ENCODE measurements at regions not wholly inside any gene's neighbourhood (a gene's known extent, or its start where the extent isn't known, plus 50 kb on each side); places are given as distances from the start of the nearest gene placed in this dataset.
"Not testable (repeated sequence)": the region's sequence is repeated elsewhere in the genome, so short reads cannot be mapped to it uniquely, and the experiment has no call there.

- no peak for TF ChIP-seq CTCF (IDR thresholded peaks at IDR 0.05)
- no peaks in the 10 kb centered on the region for H3K36me3 ChIP-seq
- DNase-seq (ENCODE audit: low spot score): no peak
- H3K27me3 ChIP-seq: no peaks in the 10 kb centered on the region
- H3K4me3 ChIP-seq: no peak overlapping the region
- H3K4me1 ChIP-seq: no peaks in the 10 kb centered on the region
- H3K9me3 ChIP-seq: no peaks in the 10 kb centered on the region
- H3K27ac ChIP-seq: no peak overlapping the region
Measured at GRCh38 chr13:23039266-23039935, 141.4 kb upstream of the SGCG start.

GRCh38 chr13:23042181-23042580 is 138.6 kb upstream of the SGCG start:
- no peak for TF ChIP-seq CTCF (IDR thresholded peaks at IDR 0.05)
- no peaks in the 10 kb centered on the region for H3K27me3 ChIP-seq

GRCh38 chr13:23044906-23045305 is 135.9 kb upstream of the SGCG start:
- H3K9me3 ChIP-seq: no peaks in the 10 kb centered on the region
- no peak overlapping the region for H3K27ac ChIP-seq
- no peak for TF ChIP-seq CTCF (IDR thresholded peaks at IDR 0.05)
- no peaks in the 10 kb centered on the region for H3K36me3 ChIP-seq
- H3K27me3 ChIP-seq: no peaks in the 10 kb centered on the region
- no peaks in the 10 kb centered on the region for H3K4me1 ChIP-seq
- no peak for DNase-seq (ENCODE audit: low spot score)
- H3K4me3 ChIP-seq: no peak overlapping the region

More at GRCh38 chr13:23042181-23042580, 138.6 kb upstream of the SGCG start:
- H3K27ac ChIP-seq: no peak overlapping the region
- no peak for DNase-seq (ENCODE audit: low spot score)
- H3K36me3 ChIP-seq: no peaks in the 10 kb centered on the region
- H3K9me3 ChIP-seq: no peaks in the 10 kb centered on the region
- no peak overlapping the region for H3K4me3 ChIP-seq
- no peaks in the 10 kb centered on the region for H3K4me1 ChIP-seq

DNA sequence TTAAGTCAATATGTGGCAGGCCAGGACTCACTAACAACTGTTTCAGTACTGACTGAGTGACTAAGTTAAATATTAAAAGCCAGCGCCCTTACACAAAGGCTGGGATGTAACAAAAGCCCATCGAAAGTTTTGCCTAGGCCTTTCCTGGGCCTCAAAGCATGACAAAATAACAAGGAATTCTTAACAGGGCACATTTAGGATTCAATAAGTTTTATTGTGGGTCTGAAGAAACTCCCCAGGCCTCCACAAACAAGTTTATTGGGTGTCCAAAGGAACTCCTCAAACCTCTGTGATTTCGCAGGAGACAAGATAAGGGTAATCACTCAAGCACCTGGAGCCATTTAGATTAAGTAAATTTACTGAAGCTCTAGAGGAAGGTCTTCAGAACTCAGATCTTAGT is 130.7 kb upstream of the SGCG start:
- DNase-seq (ENCODE audit: low spot score): no peak
- Histone ChIP-seq H3K27me3 (no peaks in the 10 kb centered on the region), H3K27ac (no peak overlapping the region), H3K36me3 (no peaks in the 10 kb centered on the region), H3K9me3 (no peaks in the 10 kb centered on the region), H3K4me1 (no peaks in the 10 kb centered on the region), H3K4me3 (no peak overlapping the region)
- no peak for TF ChIP-seq CTCF (IDR thresholded peaks at IDR 0.05)

GRCh38 chr13:23053711-23054110 is 127.1 kb upstream of the SGCG start:
- H3K4me1 ChIP-seq; H3K4me3 ChIP-seq; H3K36me3 ChIP-seq; DNase-seq (ENCODE audit: low spot score); H3K27ac ChIP-seq; H3K9me3 ChIP-seq; H3K27me3 ChIP-seq: not testable (repeated sequence)

DNA sequence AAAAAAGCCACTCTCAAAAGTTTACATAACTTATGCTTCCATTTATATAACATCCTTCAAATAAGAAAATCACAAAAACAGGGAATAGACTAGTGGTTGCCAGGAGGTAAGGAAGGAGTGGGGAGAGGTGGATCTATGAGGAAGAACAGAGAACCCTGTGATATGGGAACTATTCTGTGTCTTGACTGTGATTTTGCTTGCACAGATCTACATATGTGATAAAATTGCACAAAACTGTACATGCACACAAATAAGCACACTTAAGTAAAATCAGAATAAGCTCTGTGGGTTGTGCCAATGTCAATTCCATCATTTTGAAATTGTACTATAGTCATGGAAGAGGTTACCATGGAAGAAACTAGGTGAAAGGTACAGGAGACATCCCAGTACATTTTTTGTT is 121.6 kb upstream of the SGCG start:
- no peaks in the 10 kb centered on the region for H3K27me3 ChIP-seq
- H3K36me3 ChIP-seq: no peaks in the 10 kb centered on the region
- H3K9me3 ChIP-seq: no peaks in the 10 kb centered on the region
- DNase-seq (ENCODE audit: low spot score): no peak
- no peak for TF ChIP-seq CTCF (IDR thresholded peaks at IDR 0.05)
- no peaks in the 10 kb centered on the region for H3K4me1 ChIP-seq
- no peak overlapping the region for H3K4me3 ChIP-seq
- no peak overlapping the region for H3K27ac ChIP-seq

All from right atrium auricular region (tissue), 2 donors.